NCI-H524 treated with DMSO at 0.1 percent for 48 hours (cell line): ENCODE measurements at regions not wholly inside any gene's neighbourhood (a gene's known extent, or its start where the extent isn't known, plus 50 kb on each side); places are given as distances from the start of the nearest gene placed in this dataset.
"Not testable (repeated sequence)": the region's sequence is repeated elsewhere in the genome, so short reads cannot be mapped to it uniquely, and the experiment has no call there.

Experiments
- DNase-seq: peaks from one replicate; lab custom pipeline; 2025; lab: John Stamatoyannopoulos, UW

GRCh38 chr18:22700920-22701319 is 232.2 kb upstream of the RBBP8 start:
- no peak for DNase-seq

GRCh38 chr18:22701326-22701725 is 231.8 kb upstream of the RBBP8 start:
- no peak for DNase-seq

GRCh38 chr18:22701795-22702194 is 231.3 kb upstream of the RBBP8 start:
- DNase-seq = no peak

- no peak for DNase-seq
These were observed 230.3 kb upstream of the RBBP8 start for GRCh38 chr18:22702806-22703205.

GRCh38 chr18:22703883-22704585 is 229.1 kb upstream of the RBBP8 start:
- no peak for DNase-seq

- DNase-seq = no peak
These were observed 228.6 kb upstream of the RBBP8 start for GRCh38 chr18:22704586-22704918.

- DNase-seq = no peak
These were observed 227.8 kb upstream of the RBBP8 start for GRCh38 chr18:22705328-22705727.

- DNase-seq = not testable (repeated sequence)
These were observed 227.1 kb upstream of the RBBP8 start for GRCh38 chr18:22706025-22706424.

- no peak for DNase-seq
These were observed 223.7 kb upstream of the RBBP8 start for GRCh38 chr18:22709288-22710060.

GRCh38 chr18:22710673-22711191 is 222.4 kb upstream of the RBBP8 start:
- DNase-seq = no peak

- no peak for DNase-seq
These were observed 221.9 kb upstream of the RBBP8 start for GRCh38 chr18:22711192-22711685.

GRCh38 chr18:22713511-22713910 is 219.6 kb upstream of the RBBP8 start:
- no peak for DNase-seq

GRCh38 chr18:22717536-22717935 is 215.6 kb upstream of the RBBP8 start:
- DNase-seq = not testable (repeated sequence)

- no peak for DNase-seq
These were observed 209.9 kb upstream of the RBBP8 start for GRCh38 chr18:22723221-22723620.

GRCh38 chr18:22723773-22724172 is 209.4 kb upstream of the RBBP8 start:
- DNase-seq = no peak

- DNase-seq = no peak
These were observed 206.7 kb upstream of the RBBP8 start for GRCh38 chr18:22726469-22726868.

GRCh38 chr18:22728016-22728415 is 205.1 kb upstream of the RBBP8 start:
- DNase-seq = no peak

GRCh38 chr18:22728481-22729105 is 204.5 kb upstream of the RBBP8 start:
- DNase-seq = no peak

- DNase-seq = no peak
These were observed 201.7 kb upstream of the RBBP8 start for GRCh38 chr18:22731398-22731797.

GRCh38 chr18:22734105-22734661 is 198.9 kb upstream of the RBBP8 start:
- DNase-seq = no peak

GRCh38 chr18:22734791-22735627 is 198.1 kb upstream of the RBBP8 start:
- DNase-seq = no peak

- no peak for DNase-seq
These were observed 196.1 kb upstream of the RBBP8 start for GRCh38 chr18:22737054-22737453.
